Left ventricle myocardium inferior (tissue), 1 donor: ENCODE measurements at regions not wholly inside any gene's neighbourhood (a gene's known extent, or its start where the extent isn't known, plus 50 kb on each side); places are given as distances from the start of the nearest gene placed in this dataset.

Experiments used
- DNase-seq: peaks from one replicate; pipeline ENCODE4 v3.0.0-alpha.2; 2020
- H3K27ac ChIP-seq: fragments of 200-600 bp; replicated peaks from 2 replicates; pipeline ENCODE4 v1.8.0; 2021
- H3K27me3 ChIP-seq: fragments of 200-600 bp; 2 replicates; pipeline ENCODE4 v1.8.0; 2021; ENCODE audit warnings: low read depth
- H3K36me3 ChIP-seq: fragments of 200-600 bp; 2 replicates; pipeline ENCODE4 v1.8.0; 2021
- H3K4me1 ChIP-seq: fragments of 200-600 bp; 2 replicates; pipeline ENCODE4 v1.8.0; 2021
- H3K4me3 ChIP-seq: fragments of 200-600 bp; 2 replicates; pipeline ENCODE4 v1.8.0; 2021; ENCODE audit warnings: mild to moderate bottlenecking, moderate library complexity
- H3K9me3 ChIP-seq: fragments of 200-600 bp; replicated peaks from 2 replicates; pipeline ENCODE4 v1.8.0; 2021
- CTCF ChIP-seq: fragments of 200-600 bp; IDR thresholded peaks from 2 replicates; pipeline ENCODE4 v1.8.0; 2021; ENCODE audit warnings: antibody characterized with exemption, mild to moderate bottlenecking, borderline replicate concordance
- intact Hi-C: fragments of 100-400 bp; cut with micrococcal nuclease; formaldehyde crosslinking; loops from one replicate; pipeline ENCODE4 v1.11.0; 2022
- donor health status: DM: no; HTN: yes; CAD: no; lungs with severe emphysema.

- intact Hi-C loops = no loop called here
- no peaks in the 10 kb centered on the region for H3K9me3 ChIP-seq
- H3K27ac ChIP-seq = no peak overlapping the region
- no peak for TF ChIP-seq CTCF
- no peaks in the 10 kb centered on the region for H3K4me1 ChIP-seq
- no peaks in the 10 kb centered on the region for H3K27me3 ChIP-seq
- no peak overlapping the region for H3K4me3 ChIP-seq
- no peak for DNase-seq
- no peaks in the 10 kb centered on the region for H3K36me3 ChIP-seq
Observed at GRCh38 chr6:153192943-153193885, 62.1 kb upstream of the RGS17 start.

DNA sequence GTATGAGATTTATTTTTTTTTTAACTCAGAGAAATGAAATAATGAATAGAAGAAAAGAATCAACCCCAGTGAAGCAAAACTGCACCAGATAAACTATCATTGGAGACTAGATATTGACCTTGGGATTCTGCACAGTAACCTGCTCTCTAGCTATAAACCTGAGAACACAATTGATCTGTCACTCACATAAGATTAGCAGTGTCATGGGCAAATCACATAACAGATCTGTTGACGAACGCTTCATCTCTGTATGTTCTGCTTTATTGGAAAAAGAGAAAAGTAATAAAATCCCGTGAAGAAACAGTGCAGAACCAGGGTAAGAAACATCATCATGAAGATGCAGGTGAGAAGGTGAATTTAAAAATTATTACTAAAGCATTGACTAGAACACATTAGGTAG is 52.8 kb upstream of the RGS17 start:
- H3K27ac ChIP-seq = no peak overlapping the region
- no peaks in the 10 kb centered on the region for H3K36me3 ChIP-seq
- peaks cover 13% of the 10 kb centered on the region for H3K9me3 ChIP-seq
- no peak for TF ChIP-seq CTCF
- H3K4me3 ChIP-seq = no peak overlapping the region
- intact Hi-C loops = no loop called here
- no peaks in the 10 kb centered on the region for H3K27me3 ChIP-seq
- DNase-seq = no peak
- no peaks in the 10 kb centered on the region for H3K4me1 ChIP-seq
